ENCODE measurements at regions not wholly inside any gene's neighbourhood (a gene's known extent, or its start where the extent isn't known, plus 50 kb on each side); places are given as distances from the start of the nearest gene placed in this dataset.

DNA sequence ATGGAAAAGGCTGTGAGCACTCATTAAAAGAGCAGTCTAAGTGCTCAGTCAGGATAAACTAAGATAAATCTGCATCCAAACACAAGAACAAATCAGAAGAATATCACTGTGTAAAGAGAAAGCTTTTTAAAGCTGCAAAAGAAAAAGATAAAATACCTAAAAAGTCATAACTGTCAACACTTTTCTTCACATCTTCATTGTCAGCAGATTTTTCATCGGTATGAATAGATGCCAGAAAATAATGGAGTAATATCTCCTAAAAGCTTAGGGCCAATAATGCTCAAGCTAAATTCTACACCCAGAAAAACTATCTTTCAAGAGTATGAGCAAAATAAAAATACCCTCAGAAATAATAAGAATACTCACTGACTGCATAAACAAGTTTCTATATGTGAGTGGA lies 54.0 kb upstream of the PALMD start:
- Histone ChIP-seq H3K27ac (replicated peaks) (no peak overlapping the region), H3K27me3 (ENCODE audit: insufficient read depth, poor library complexity, severe bottlenecking) (no peaks in the 10 kb centered on the region), H3K4me3 (replicated peaks; ENCODE audit: insufficient read depth, low read length) (no peak overlapping the region)
- no peak for DNase-seq (ENCODE audit: low read depth in 1 of 2, low spot score in 1 of 2)
- TF ChIP-seq SPI1 (IDR thresholded peaks at IDR 0.05; ENCODE audit: borderline replicate concordance, low read depth) = no peak
- TF ChIP-seq, protein P1, sequence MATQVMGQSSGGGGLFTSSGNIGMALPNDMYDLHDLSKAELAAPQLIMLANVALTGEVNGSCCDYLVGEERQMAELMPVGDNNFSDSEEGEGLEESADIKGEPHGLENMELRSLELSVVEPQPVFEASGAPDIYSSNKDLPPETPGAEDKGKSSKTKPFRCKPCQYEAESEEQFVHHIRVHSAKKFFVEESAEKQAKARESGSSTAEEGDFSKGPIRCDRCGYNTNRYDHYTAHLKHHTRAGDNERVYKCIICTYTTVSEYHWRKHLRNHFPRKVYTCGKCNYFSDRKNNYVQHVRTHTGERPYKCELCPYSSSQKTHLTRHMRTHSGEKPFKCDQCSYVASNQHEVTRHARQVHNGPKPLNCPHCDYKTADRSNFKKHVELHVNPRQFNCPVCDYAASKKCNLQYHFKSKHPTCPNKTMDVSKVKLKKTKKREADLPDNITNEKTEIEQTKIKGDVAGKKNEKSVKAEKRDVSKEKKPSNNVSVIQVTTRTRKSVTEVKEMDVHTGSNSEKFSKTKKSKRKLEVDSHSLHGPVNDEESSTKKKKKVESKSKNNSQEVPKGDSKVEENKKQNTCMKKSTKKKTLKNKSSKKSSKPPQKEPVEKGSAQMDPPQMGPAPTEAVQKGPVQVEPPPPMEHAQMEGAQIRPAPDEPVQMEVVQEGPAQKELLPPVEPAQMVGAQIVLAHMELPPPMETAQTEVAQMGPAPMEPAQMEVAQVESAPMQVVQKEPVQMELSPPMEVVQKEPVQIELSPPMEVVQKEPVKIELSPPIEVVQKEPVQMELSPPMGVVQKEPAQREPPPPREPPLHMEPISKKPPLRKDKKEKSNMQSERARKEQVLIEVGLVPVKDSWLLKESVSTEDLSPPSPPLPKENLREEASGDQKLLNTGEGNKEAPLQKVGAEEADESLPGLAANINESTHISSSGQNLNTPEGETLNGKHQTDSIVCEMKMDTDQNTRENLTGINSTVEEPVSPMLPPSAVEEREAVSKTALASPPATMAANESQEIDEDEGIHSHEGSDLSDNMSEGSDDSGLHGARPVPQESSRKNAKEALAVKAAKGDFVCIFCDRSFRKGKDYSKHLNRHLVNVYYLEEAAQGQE (IDR thresholded peaks at IDR 0.05; ENCODE audit: insufficient replicate concordance, low read depth) = no peak
- TF ChIP-seq, protein P2, sequence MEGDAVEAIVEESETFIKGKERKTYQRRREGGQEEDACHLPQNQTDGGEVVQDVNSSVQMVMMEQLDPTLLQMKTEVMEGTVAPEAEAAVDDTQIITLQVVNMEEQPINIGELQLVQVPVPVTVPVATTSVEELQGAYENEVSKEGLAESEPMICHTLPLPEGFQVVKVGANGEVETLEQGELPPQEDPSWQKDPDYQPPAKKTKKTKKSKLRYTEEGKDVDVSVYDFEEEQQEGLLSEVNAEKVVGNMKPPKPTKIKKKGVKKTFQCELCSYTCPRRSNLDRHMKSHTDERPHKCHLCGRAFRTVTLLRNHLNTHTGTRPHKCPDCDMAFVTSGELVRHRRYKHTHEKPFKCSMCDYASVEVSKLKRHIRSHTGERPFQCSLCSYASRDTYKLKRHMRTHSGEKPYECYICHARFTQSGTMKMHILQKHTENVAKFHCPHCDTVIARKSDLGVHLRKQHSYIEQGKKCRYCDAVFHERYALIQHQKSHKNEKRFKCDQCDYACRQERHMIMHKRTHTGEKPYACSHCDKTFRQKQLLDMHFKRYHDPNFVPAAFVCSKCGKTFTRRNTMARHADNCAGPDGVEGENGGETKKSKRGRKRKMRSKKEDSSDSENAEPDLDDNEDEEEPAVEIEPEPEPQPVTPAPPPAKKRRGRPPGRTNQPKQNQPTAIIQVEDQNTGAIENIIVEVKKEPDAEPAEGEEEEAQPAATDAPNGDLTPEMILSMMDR (IDR thresholded peaks at IDR 0.05; ENCODE audit: insufficient read depth, low read length) = no peak
- TF ChIP-seq GABPA (IDR thresholded peaks at IDR 0.05; ENCODE audit: low read depth) = no peak
- no peak for TF ChIP-seq POLR2AphosphoS5 (IDR thresholded peaks at IDR 0.05; ENCODE audit: low read depth)

DNA sequence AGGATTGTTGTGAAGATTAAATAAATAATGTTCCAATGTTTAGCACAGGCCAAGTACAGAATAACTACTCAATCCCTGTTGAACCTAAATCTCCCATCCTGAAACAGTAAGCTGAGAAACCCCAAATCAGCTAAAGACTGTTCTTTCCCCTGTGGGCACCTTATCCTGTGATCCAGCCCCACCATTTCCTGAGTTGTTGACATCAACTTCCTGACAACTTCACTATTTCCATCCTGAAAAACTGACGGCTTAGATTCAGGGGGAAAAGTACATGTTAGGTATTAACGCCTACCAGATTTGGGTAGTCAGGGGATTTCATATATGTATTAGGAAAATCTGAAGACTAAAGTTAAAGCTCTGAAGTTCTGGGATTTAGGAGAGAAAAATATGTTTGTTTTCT lies 51.7 kb upstream of the PALMD start:
- no peak overlapping the region for H3K27ac ChIP-seq (replicated peaks)
- no peak overlapping the region for H3K4me3 ChIP-seq (replicated peaks; ENCODE audit: insufficient read depth, low read length)
- no peak for DNase-seq (ENCODE audit: low read depth in 1 of 2, low spot score in 1 of 2)
- H3K27me3 ChIP-seq (ENCODE audit: insufficient read depth, poor library complexity, severe bottlenecking) = no peaks in the 10 kb centered on the region
- TF ChIP-seq, protein P2 (IDR thresholded peaks at IDR 0.05; ENCODE audit: insufficient read depth, low read length) = no peak
- TF ChIP-seq POLR2AphosphoS5 (IDR thresholded peaks at IDR 0.05; ENCODE audit: low read depth) = no peak
- TF ChIP-seq SPI1 (IDR thresholded peaks at IDR 0.05; ENCODE audit: borderline replicate concordance, low read depth) = no peak
- TF ChIP-seq GABPA (IDR thresholded peaks at IDR 0.05; ENCODE audit: low read depth) = no peak
- TF ChIP-seq, protein P1 (IDR thresholded peaks at IDR 0.05; ENCODE audit: insufficient replicate concordance, low read depth) = no peak

DNA sequence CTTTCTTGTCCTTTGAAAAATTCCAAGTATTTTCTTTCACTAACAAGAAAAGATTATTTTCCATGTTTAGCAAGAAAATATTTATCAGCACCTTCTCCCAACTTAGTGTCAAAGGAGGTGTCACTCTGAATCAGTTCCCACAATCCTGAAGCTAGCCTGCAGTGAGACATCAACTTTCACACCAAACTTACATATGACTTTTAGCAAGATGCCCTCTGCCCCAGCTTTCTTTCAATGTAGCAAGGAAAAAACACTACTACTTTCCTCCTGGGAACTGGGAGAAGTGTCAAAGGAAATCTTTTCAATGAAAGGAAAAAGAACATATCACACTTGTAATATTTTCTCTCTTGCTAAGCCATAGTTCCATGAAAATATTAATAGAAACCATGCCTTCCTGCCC lies 50.9 kb upstream of the PALMD start:
- no peak for DNase-seq (ENCODE audit: low read depth in 1 of 2, low spot score in 1 of 2)
- no peaks in the 10 kb centered on the region for H3K27me3 ChIP-seq (ENCODE audit: insufficient read depth, poor library complexity, severe bottlenecking)
- no peak overlapping the region for H3K4me3 ChIP-seq (replicated peaks; ENCODE audit: insufficient read depth, low read length)
- no peak overlapping the region for H3K27ac ChIP-seq (replicated peaks)
- no peak for TF ChIP-seq GABPA (IDR thresholded peaks at IDR 0.05; ENCODE audit: low read depth)
- TF ChIP-seq SPI1 (IDR thresholded peaks at IDR 0.05; ENCODE audit: borderline replicate concordance, low read depth) = no peak
- TF ChIP-seq, protein P2 (IDR thresholded peaks at IDR 0.05; ENCODE audit: insufficient read depth, low read length) = no peak
- TF ChIP-seq POLR2AphosphoS5 (IDR thresholded peaks at IDR 0.05; ENCODE audit: low read depth) = no peak
- TF ChIP-seq, protein P1 (IDR thresholded peaks at IDR 0.05; ENCODE audit: insufficient replicate concordance, low read depth) = no peak

All from HL-60 (cell line).